Thoracic aorta (tissue), 2 donors: ENCODE measurements at regions not wholly inside any gene's neighbourhood (a gene's known extent, or its start where the extent isn't known, plus 50 kb on each side); places are given as distances from the start of the nearest gene placed in this dataset.
"Not testable (repeated sequence)": the region's sequence is repeated elsewhere in the genome, so short reads cannot be mapped to it uniquely, and the experiment has no call there.

Source experiments
- ATAC-seq: fragments of 150-250 bp; one replicate; pipeline ENCODE4 v1.8.0; 2017; ENCODE audit warnings: low read depth; ENCODE audit not compliant: insufficient number of reproducible peaks, low FRiP score
- DNase-seq: peaks from one replicate; pipeline ENCODE4 v3.0.0-alpha.2; 2020; ENCODE audit warnings: low spot score
- H3K27ac ChIP-seq, 2 donors: fragments of 200-600 bp; sonication (generic); 1 replicate in 1 of 2; 2 replicates in 1 of 2; pipeline ENCODE4 v1.5.1; 2016; ENCODE audit warnings: mild to moderate bottlenecking in 2 of 2, moderate library complexity in 2 of 2
- H3K27me3 ChIP-seq: fragments of 200-600 bp; sonication (generic); replicated peaks from 2 replicates; pipeline ENCODE4 v1.6.0; 2016; ENCODE audit warnings: mild to moderate bottlenecking; ENCODE audit not compliant: insufficient read depth
- H3K36me3 ChIP-seq: fragments of 200-600 bp; sonication (generic); one replicate; pipeline ENCODE4 v1.5.1; 2016
- H3K4me1 ChIP-seq, 2 donors: fragments of 200-600 bp; sonication (generic); 1 replicate in 1 of 2; 2 replicates in 1 of 2; pipeline versions ENCODE4 v1.5.1 to v1.6.0; 2016; ENCODE audit warnings: low read depth in 2 of 2, mild to moderate bottlenecking in 1 of 2; ENCODE audit not compliant: control insufficient read depth in 1 of 2
- H3K4me3 ChIP-seq: fragments of 200-600 bp; sonication (generic); 2 replicates; pipeline ENCODE4 v1.5.1; 2016; ENCODE audit warnings: mild to moderate bottlenecking
- H3K9me3 ChIP-seq: fragments of 200-600 bp; sonication (generic); 2 replicates; pipeline ENCODE4 v1.5.1; 2016
- CTCF ChIP-seq: fragments of 200-600 bp; sonication (generic); IDR thresholded peaks from one replicate; pipeline ENCODE4 v1.5.1; 2019; ENCODE audit warnings: antibody characterized with exemption

- H3K27me3 ChIP-seq = no peaks in the 10 kb centered on the region
- DNase-seq (no peak), ATAC-seq (peak; percentile 81)
- TF ChIP-seq CTCF = no peak
- H3K4me1 ChIP-seq = peaks cover 0 to 7% of the 10 kb centered on the region in 2 donors
- H3K36me3 ChIP-seq = no peaks in the 10 kb centered on the region
- no peaks in the 10 kb centered on the region for H3K9me3 ChIP-seq
- peak overlapping the region; percentile 84 for H3K4me3 ChIP-seq
- peak overlapping the region; percentile 27 to 59 for H3K27ac ChIP-seq
Measured at GRCh38 chr6:28838289-28838633, 85.5 kb downstream of the TRIM27 start.

GRCh38 chr6:28838634-28839442 lies 84.9 kb downstream of the TRIM27 start:
- peak overlapping the region; percentile 27 to 59 for H3K27ac ChIP-seq
- ATAC-seq (peak; percentile 48), DNase-seq (peak; percentile 51)
- TF ChIP-seq CTCF = peak; percentile 49
- H3K36me3 ChIP-seq = no peaks in the 10 kb centered on the region
- H3K9me3 ChIP-seq = no peaks in the 10 kb centered on the region
- no peaks in the 10 kb centered on the region for H3K27me3 ChIP-seq
- H3K4me1 ChIP-seq = peaks cover 0 to 7% of the 10 kb centered on the region in 2 donors
- H3K4me3 ChIP-seq = peak overlapping the region; percentile 84

- Histone ChIP-seq H3K27me3 (no peaks in the 10 kb centered on the region), H3K4me3 (peak overlapping the region; percentile 84), H3K36me3 (no peaks in the 10 kb centered on the region), H3K4me1 (peaks cover 0 to 7% of the 10 kb centered on the region in 2 donors), H3K27ac (peak overlapping the region in 1 of 2 donors; percentile 59), H3K9me3 (no peaks in the 10 kb centered on the region)
- no peak for TF ChIP-seq CTCF
- ATAC-seq = no peak
- DNase-seq = no peak
Measured at GRCh38 chr6:28839443-28840120, 84.2 kb downstream of the TRIM27 start.

- Histone ChIP-seq H3K4me3 (no peak overlapping the region), H3K27ac (no peak overlapping the region), H3K4me1 (peaks cover 0 to 7% of the 10 kb centered on the region in 2 donors), H3K9me3 (no peaks in the 10 kb centered on the region), H3K36me3 (no peaks in the 10 kb centered on the region), H3K27me3 (no peaks in the 10 kb centered on the region)
- no peak for ATAC-seq
- TF ChIP-seq CTCF = no peak
- DNase-seq = no peak
Measured at GRCh38 chr6:28841290-28841689, 82.5 kb downstream of the TRIM27 start.

- not testable (repeated sequence) for ATAC-seq, H3K27ac ChIP-seq, H3K27me3 ChIP-seq, H3K9me3 ChIP-seq, H3K36me3 ChIP-seq, DNase-seq, H3K4me1 ChIP-seq, H3K4me3 ChIP-seq
Measured at GRCh38 chr6:28848756-28849155, 75.0 kb downstream of the TRIM27 start.
